NCI-H748 (cell line): ENCODE measurements at regions not wholly inside any gene's neighbourhood (a gene's known extent, or its start where the extent isn't known, plus 50 kb on each side); places are given as distances from the start of the nearest gene placed in this dataset.
A peak's percentile ranks its signal among the peaks of the same experiment; 100 is the strongest.

Experiments used
- DNase-seq: peaks from one replicate; lab custom pipeline; 2025; ENCODE audit not compliant: unreplicated experiment; lab: John Stamatoyannopoulos, UW

GRCh38 chr7:117929237-117929636 lies 56.0 kb upstream of the CTTNBP2 start:
- DNase-seq = peak; percentile 10

- DNase-seq = no peak
Observed at GRCh38 chr7:117931314-117931713, 58.1 kb upstream of the CTTNBP2 start.

GRCh38 chr7:117937049-117937752 lies 64.0 kb upstream of the CTTNBP2 start:
- peak; percentile 7 for DNase-seq

DNA sequence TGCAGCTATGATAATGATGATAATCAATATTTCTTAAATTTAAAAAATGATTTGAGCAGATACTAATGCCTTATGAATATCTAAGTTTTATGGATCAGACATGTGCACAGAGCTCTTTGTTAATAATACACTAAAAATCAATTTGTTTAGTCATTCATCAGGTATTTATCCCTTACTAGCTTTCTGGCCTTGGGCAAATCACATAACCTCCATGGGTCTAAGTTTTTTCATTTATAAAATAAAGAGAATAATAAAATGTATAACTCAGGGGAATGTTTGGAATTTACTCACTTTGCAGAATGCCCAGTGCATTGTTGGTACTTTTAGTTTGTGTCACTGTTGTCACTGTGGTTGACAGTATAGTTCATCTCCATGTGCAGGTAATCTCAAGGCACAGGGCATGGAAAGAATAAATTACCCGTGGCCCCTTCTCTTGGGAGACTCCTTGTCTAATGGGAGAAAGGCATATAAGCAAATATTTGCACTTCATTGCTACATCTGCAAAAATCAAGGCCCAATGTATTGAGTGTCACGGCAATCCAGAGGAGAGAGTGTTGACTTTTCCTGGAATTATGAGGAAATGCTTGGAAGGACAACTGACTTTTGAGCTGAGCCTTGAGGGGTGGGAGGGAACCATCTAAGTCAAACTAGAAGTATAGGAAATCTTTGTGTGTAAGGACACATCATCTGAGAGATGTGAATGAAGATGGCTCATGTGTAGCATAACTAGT lies 64.7 kb upstream of the CTTNBP2 start:
- peak; percentile 60 for DNase-seq

GRCh38 chr7:117941138-117941810 lies 68.0 kb upstream of the CTTNBP2 start:
- no peak for DNase-seq

DNA sequence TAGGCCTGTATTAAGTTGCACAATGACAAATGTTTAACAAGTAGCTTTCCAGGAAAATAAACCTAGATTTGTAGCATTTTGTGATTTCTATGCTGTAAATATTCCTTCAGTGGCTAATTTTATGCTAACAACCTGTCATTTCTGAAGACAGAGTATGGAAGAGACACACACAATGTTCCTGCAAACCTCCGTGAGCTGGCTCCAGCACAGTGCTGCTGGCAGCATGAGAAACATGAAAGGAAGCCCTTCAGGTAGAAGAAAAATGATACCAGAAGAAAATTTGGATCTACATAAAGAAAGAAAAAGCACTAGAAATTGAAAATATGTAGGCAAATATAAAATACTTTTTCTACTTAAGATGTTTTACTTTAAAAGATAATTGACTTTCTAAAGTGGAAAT lies 69.5 kb upstream of the CTTNBP2 start:
- DNase-seq = no peak

DNA sequence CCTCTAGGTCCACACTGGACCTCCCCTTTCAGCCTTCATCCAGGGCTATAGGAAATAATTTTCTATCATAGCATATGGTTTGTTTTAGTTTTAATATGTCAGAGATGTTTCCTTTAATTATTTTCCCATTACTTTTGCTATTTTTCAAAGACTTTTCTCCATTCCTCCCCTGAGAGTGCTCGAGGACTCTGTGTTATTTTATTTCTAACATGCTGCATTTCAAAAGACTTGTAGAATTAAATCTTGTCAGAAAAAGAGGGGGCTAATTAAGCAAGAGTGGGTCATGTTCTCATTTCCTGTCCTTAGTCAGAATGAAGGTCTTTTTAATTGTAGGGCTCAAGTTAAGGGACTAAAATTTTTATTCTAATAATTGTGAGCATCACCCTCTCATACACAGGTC lies 71.6 kb upstream of the CTTNBP2 start:
- no peak for DNase-seq

- DNase-seq = no peak
Observed at GRCh38 chr7:117946151-117946633, 73.0 kb upstream of the CTTNBP2 start.

GRCh38 chr7:117949232-117949631 lies 76.0 kb upstream of the CTTNBP2 start:
- no peak for DNase-seq

DNA sequence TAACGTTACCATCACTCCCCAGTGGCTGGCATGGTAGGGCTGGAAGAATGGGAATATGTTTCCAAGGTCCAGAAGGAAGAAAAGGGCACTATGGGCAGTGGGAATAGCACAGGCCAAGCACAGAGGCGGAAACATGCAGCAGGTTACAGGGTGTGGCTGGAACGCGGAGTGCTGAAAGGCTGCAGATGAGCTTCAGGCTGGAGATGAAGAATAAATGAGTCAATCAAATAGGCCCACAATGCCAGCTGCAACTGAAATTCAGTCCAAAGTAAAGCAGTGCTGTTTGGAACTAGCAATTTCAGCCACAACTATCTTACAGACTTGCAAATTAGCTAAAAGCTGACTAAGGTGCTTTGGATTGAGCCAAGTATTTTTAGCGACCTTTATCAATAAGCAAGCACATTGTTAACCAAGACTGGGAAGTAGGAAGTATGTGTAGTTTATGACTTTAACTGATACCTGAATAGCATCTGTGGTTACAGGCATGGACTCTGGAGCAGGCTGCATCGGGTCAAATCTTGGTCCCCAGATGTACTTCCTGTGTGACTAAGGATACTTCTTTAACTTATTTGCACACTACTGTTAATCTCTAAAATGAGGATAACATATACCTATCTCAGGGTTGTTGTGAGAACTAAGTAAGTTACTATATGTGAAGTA lies 77.5 kb upstream of the CTTNBP2 start:
- peak; percentile 24 for DNase-seq

DNA sequence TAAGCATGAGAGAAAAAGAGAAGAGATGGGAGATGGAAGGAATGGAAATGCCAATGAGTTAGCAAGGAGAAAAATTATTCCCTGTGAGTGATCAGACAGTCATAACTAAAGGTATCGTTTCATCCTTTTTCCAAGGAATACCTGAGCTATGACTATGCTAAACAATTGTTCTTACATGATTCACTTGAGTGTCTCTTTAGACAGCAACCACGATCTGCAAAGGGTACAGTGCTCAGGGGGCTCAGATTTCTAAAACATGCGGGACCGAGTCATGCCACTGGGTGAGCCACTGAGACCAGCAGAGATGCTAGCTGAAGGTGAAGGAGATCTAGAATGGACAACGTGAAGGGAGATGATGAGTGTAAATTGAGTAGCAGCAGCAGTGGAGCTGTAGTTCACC lies 78.0 kb upstream of the CTTNBP2 start:
- DNase-seq = no peak

DNA sequence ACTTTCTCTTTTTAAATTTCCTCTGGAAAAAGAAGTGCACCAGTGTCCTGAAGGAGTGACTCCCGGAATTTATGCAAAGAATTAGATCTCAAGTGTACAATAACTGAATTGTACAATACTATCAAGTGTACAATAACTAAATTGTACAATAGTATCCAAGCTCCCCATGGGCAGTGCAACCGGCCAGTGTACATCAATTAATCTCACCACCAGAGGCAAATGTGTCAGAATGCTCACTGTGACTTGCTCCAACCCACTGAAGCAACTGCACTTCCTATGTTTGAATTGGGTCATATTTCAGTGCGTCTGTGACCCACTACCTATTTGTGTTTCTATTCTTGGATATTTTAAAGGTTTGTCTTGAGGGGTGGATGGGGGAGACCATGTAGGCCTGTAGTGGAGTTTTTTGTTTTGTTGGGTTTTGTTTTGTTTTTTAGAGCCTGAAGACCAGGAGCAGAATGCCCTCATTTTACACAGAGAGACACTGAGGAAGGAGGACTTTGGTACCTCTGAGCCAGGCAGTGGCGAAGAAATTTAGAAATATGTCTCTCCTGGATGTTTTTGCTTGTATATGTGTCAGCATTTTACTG lies 78.5 kb upstream of the CTTNBP2 start:
- peak; percentile 68 for DNase-seq

- DNase-seq = peak; percentile 31
Observed at GRCh38 chr7:117955046-117955445, 81.8 kb upstream of the CTTNBP2 start.

DNA sequence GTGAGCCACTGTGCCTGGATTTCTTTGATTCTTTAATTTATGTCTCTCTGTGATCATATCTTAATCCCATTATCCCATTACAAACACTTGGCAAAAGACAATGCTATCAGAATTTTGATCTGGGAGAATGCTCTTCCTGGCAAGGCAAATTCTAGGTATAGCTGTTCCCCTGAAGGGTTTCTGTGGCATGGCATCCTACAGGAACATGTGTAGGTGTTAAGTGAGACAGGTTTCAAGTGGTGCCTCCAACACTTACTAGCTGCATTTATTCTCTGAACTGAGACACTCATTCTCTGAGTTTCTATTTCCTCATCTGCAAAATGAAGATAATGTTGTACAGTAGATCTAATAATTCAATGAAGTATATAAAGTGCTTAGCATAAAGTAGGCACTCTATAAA lies 87.1 kb upstream of the CTTNBP2 start:
- no peak for DNase-seq

GRCh38 chr7:117961235-117961634 lies 88.0 kb upstream of the CTTNBP2 start:
- DNase-seq = no peak

- no peak for DNase-seq
Observed at GRCh38 chr7:117962366-117962994, 89.2 kb upstream of the CTTNBP2 start.

DNA sequence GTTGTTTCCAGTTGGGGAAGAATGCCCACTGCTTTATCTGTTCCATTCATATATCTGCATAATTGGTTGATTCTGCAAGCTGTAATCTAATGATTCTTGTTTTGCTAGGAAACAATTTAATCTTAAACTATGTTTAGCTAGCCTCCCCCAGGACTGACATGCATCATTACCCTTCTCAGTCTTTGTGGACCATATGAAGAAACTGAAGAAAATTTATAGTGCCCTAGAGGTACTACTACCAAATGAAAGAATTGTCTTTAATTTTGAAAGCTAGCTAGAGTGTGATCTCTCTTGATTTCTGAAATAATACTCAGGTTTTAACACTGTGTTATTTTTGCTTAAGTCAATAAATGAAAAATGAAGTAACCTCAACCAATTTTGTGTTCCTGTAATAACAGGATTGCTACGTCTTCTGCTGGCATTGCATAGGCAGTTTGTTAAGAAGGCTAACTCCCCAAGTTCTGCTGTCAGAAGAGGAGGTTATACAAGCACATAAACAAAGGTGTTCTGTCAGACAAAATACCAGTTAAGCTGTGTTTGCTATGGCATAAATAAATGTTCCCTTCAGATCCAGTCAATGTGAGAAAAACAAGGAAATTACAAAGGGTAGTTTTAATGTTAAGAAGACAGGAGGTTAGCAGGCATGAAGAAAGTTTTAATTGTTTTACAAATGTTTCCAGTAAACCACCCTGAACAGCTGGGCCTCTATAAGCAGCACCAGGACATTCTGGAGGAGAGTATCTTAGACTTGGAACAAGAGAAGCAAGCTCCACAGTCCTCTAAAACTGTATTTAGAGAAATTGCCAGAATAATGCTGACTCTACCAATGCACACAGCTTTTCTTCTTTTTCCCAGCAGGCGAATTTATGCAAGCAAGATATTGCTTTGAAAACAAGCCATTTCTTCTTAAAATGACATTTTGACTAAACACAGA lies 90.3 kb upstream of the CTTNBP2 start:
- DNase-seq = no peak

GRCh38 chr7:117970801-117971200 lies 97.6 kb upstream of the CTTNBP2 start:
- DNase-seq = no peak

DNA sequence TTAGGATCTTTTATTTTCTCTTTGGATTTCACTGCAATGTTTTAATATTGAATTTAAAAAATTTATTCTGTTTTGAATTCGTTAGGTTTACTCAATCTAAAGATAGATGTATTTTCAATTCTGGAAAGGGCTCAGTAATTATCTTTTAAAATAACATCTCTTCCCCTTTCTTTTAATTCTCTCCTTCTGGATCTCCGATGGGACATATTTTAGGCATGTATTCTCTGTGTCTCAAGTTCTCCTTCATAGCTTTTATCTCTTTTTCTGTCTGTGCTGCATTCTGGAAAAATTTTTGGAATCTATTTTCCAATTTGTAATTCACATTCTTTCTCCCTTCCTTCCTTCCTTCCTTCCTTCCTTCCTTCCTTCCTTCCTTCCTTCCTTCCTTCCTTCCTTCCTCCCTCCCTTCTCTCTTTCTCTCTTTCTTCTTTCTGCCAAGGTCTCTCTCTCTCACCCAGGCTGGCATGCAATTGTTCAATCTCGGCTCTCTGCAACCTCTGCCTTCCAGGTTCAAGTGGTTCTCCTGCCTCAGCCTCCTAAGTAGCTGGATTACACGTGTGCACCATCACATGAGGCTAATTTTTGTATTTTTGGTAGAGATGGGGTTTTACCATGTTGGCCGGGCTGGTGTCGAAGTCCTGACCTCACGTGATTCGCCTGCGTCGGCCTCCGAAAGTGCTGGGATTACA lies 98.5 kb upstream of the CTTNBP2 start:
- DNase-seq = no peak
